Keratinocyte (primary cell): ENCODE measurements at regions not wholly inside any gene's neighbourhood (a gene's known extent, or its start where the extent isn't known, plus 50 kb on each side); places are given as distances from the start of the nearest gene placed in this dataset.

Experiments used
- CTCF ChIP-seq, 3 experiments: IDR thresholded peaks in 1 of 3; conservative IDR thresholded peaks in 1 of 3; optimal IDR thresholded peaks in 1 of 3; 2 replicates in 2 of 3; 3 replicates in 1 of 3; pipeline versions ENCODE3 to v1.5.1; 2011; ENCODE audit warnings: low read length in 3 of 3, mild to moderate bottlenecking in 3 of 3, moderate library complexity in 2 of 3, control low read depth in 1 of 3, inconsistent platforms in 1 of 3; ENCODE audit not compliant: insufficient read depth in 2 of 3; ENCODE audit errors: extremely low read depth in 1 of 3
- EZH2 ChIP-seq: IDR thresholded peaks from one replicate; pipeline ENCODE4 v1.6.1; 2012; ENCODE audit warnings: inconsistent platforms, mild to moderate bottlenecking, low read length, moderate library complexity

- no peak for TF ChIP-seq EZH2
- TF ChIP-seq CTCF (optimal IDR thresholded peaks at IDR 0.05 in 1 of 3, IDR thresholded peaks at IDR 0.05 in 1 of 3, conservative IDR thresholded peaks at IDR 0.05 in 1 of 3; ENCODE audit: extremely low read depth in 1 of 3, insufficient read depth in 2 of 3, low read length in 3 of 3) = no peak
Measured at GRCh38 chr6:15066089-15066758, 179.6 kb upstream of the JARID2 start.
